ENCODE measurements at regions not wholly inside any gene's neighbourhood (a gene's known extent, or its start where the extent isn't known, plus 50 kb on each side); places are given as distances from the start of the nearest gene placed in this dataset.
A peak's percentile ranks its signal among the peaks of the same experiment; 100 is the strongest.
"Not testable (repeated sequence)": the region's sequence is repeated elsewhere in the genome, so short reads cannot be mapped to it uniquely, and the experiment has no call there.

DNA sequence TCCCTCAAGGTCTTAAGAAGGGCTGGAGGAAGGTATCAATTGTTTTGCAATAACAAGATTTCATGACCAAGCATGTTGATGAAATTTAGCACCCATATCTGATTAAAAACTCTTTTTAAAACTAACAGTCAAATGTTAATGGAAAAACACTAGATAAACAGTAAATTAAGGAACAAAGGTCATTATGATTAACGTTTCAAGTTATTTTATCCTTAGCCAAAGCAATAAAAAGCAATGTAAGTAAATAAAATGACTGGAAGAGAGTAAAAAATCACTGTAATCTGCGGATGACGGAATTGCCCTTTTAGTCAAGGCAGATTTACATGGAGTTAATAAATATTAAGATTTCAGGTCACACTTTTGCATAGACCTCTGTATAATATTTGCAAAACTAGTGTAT is 179.5 kb upstream of the KLF6 start:
- DNase-seq, result no peak

DNA sequence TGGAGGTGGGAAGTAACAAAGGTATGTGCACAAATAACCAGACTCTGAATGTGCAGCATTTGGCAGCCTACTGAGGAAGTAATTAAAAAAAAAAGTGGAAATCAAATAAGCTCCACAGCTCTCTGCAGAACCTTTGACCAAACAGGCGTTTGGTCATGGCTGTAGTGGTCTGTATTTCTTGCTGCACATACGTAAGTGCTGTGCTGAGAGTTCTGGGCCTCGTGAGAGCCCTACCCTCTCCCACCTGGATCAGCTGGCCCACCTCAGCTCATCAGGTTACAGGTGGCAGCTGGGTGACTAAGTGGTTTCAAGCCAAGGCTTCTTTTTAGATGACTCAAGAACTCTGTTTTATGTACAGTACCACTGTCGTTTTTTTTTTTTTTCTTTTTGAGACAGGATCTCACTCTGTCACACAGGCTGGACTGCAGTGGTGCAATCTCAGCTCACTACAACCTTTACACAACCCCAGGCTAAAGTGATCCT is 178.2 kb upstream of the KLF6 start:
- no peak for DNase-seq

DNA sequence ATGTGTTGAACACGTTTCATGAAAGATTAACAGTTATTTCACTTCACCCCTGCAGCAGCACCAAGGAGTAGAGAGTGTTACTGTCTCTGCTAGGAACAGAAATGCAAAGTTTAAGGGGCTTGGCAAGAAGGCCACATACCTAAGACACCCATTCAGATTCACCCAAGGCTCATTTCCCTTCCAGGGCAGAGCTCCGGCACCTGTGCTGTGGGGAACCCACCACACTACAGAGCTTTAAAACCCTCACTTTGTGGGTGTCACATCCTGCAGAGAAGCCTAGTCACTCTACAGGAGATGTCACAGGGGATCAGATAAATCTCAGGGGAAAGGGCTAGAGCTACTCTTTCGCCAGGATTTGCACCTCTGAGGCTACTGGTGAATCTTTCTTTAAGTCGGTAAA is 176.1 kb upstream of the KLF6 start:
- peak; percentile 43 for DNase-seq

GRCh38 chr10:3960496-3960895 is 175.5 kb upstream of the KLF6 start:
- DNase-seq, result no peak

DNA sequence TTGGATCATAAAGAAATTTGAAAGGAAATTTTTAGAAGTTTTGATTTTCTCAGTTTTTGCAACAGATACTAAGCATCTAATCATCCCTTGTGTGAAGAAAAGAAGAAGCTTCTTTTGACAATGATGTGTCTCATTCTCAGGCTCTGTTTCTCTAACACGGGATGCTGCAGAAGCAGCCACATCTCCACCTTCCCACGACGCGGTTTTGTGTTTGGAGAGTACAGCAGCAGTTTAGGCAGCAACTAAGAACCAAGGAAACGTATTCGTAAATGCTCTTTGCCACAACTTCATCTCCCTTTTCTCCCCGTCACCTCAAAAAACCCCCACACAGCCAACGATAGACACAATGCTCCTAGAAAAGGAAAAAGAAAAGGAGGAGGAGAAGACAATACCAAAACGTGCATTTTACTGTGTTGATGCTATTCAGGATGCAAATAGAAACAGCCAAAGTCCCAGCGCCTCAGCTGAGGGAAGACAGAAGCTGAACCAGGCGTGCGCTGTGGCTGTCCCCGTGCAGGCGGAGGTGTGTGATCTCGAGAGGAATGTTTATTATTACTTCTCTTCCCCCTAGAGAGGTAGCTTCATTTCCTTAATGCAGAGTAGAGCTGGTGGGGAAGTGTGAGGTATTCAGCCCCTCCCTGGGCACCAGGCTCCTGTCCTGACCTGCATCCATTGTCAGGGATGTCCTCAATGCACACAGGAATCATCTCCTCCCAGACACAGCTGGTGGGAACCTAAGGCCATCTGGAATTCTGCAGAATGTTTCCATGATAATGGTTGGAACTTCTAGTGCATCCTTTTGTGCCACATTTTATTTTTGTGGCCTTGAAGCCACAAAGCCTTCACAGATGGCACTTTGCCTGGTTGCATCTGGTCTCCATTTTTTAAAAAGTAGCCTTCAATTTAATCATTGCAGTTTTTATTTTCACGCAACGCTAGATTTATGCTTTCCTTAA is 174.6 kb upstream of the KLF6 start:
- DNase-seq, result no peak

DNA sequence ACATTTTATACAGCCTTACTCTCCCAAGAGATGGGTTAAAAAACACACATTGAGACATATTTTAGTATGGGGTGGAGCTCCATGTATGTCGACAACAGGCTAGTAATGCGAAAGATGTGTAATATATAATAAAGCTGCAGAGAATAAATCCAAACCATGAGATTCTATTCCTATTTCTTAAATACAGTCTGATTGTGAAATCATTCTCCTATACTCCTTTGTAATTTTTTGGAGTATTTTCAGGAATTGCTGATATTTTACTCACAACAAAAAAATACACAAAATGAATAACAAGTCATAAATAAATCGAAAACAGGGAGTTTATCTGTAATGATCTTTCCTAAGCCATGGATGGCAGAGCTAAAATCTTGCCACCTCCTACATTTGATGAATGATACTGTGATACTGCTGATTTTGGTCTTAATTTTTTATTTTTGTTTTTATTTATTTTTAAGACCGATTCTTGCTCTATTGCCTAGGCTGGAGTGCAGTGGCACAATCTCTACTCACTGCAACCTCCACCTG is 173.5 kb upstream of the KLF6 start:
- no peak for DNase-seq

- no peak for DNase-seq
These were observed 171.1 kb upstream of the KLF6 start for GRCh38 chr10:3955955-3956617.

GRCh38 chr10:3955493-3955892 is 170.5 kb upstream of the KLF6 start:
- no peak for DNase-seq

GRCh38 chr10:3954615-3955014 is 169.6 kb upstream of the KLF6 start:
- no peak for DNase-seq

DNA sequence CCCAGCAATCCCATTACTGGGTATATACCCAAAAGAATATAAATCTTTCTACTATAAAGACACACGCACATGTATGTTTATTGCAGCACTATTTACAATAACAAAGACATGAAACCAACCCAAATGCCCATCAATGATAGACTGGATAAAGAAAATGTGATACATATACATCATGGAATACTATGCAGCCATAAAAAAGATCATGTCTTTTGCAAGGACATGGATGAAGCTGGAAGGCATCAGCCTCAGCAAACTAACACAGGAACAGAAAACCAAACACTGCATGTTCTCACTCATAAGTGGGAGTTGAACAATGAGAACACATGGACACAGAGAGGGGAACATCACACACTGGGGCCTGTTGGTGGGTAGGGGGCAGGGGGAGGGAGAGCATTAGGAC is 169.0 kb upstream of the KLF6 start:
- not testable (repeated sequence) for DNase-seq

DNA sequence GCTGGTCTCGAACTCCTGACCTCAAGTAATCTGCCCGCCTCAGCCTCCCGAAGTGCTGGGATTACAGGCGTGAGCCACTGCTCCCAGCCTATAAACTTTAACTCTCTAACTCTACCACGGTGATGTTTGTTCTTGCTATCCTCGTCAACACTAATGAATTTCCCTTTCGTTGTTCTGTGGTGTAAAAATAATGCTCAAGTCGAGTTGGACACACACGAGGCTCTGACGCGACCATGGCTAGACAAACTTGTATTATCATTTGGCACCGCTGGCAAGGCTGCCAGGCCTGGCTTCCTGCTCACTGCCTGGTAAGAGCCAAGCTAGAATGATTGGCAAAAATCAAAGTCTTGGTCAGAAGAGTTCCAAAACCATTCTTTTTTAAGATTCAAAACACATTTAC is 167.0 kb upstream of the KLF6 start:
- no peak for DNase-seq

GRCh38 chr10:3950676-3951275 is 165.8 kb upstream of the KLF6 start:
- peak; percentile 38 for DNase-seq

GRCh38 chr10:3949711-3950110 is 164.7 kb upstream of the KLF6 start:
- DNase-seq, result no peak

GRCh38 chr10:3948843-3949242 is 163.8 kb upstream of the KLF6 start:
- DNase-seq, result peak; percentile 83

- no peak for DNase-seq
These were observed 161.5 kb upstream of the KLF6 start for GRCh38 chr10:3946234-3947229.

GRCh38 chr10:3945026-3945425 is 160.0 kb upstream of the KLF6 start:
- DNase-seq, result no peak

- no peak for DNase-seq
These were observed 159.6 kb upstream of the KLF6 start for GRCh38 chr10:3944591-3944990.

DNA sequence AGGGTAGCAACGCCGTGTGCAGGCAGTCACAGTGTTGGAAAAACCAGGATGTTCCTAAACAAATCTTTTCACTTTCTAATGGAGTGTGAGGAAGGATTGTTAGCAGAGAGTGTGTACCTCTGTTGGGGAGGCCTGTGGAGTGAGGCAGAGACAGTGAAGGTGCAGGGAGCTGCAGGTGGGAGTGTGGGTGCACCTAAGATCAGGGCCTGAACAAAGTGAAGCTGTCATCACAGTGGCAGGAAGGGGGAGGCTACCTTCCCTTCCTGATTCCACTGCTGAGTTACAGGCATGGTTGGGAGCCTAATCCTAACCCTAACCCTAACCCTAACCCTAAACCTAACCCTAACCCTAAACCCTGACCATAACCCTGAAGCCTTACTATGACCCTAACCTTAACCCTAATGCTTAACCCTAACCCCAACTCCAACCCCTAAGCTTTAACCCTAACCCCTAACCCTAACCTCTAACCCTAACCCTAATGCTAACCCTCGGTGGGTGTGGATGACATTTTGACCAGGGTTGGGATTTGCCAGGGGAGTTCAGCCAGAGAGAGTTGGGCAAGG is 158.8 kb upstream of the KLF6 start:
- no peak for DNase-seq

DNA sequence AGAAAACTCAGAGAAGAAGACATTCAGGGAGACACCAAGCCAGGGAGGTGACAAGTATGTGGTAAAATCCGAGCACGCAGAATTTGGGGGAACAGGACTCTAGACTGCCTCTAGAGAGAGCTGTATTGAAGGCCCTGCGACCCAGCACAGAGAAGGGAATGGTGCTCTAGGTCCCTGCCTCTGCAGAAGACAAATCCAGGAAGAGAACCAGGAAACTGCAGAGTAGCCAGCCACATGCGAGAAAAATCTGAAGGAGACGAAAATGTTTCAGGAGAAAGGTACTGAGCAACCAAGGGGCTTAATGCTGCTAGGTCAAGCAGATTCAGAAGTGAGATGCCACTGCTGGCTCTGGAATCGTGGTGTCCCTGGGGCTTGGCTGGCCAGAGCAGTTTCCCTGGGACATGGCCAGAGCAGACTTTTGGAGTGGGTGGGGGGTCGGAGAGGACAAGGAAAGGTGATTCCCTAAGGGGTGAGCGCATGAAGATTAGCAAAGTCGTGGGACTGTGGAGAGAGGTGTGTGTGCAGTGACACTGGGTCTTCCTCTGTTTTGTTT is 158.0 kb upstream of the KLF6 start:
- DNase-seq, result no peak

- no peak for DNase-seq
These were observed 156.7 kb upstream of the KLF6 start for GRCh38 chr10:3941676-3942075.

- no peak for DNase-seq
These were observed 151.5 kb upstream of the KLF6 start for GRCh38 chr10:3936422-3937040.

Measured in CD4-positive, alpha-beta T cell treated with Interferon gamma for 1 hour (primary cell).